K562 (cell line): ENCODE measurements at regions not wholly inside any gene's neighbourhood (a gene's known extent, or its start where the extent isn't known, plus 50 kb on each side); places are given as distances from the start of the nearest gene placed in this dataset.

ENCODE experiments used
- E2F5 ChIP-seq: sonication (generic); formaldehyde crosslinking; IDR thresholded peaks from 2 replicates; pipeline ENCODE4 v1.8.0; 2022; ENCODE audit warnings: mild to moderate bottlenecking, missing genetic modification reagents
- GABPA ChIP-seq: fragments of 200-800 bp; sonication (Bioruptor generic); conservative IDR thresholded peaks from 2 replicates; pipeline ENCODE4 v1.6.1; 2016; ENCODE audit warnings: low read depth, missing genetic modification characterization, missing compliant biosample characterization
- GTF2F1 ChIP-seq: IDR thresholded peaks from 2 replicates; pipeline ENCODE4 v1.6.1; 2011; ENCODE audit warnings: low read depth, low read length, improper control_type of control experiment
- IFI16 ChIP-seq: fragments of 250-450 bp; sonication (Bioruptor Pico); IDR thresholded peaks from 2 replicates; pipeline ENCODE4 v2.1.2; 2022; ENCODE audit warnings: mild to moderate bottlenecking, inconsistent platforms
- KAT2B ChIP-seq: IDR thresholded peaks from one replicate; pipeline ENCODE4 v1.6.1; 2012; ENCODE audit warnings: low read depth, mild to moderate bottlenecking, control low read depth, inconsistent platforms, low read length, moderate library complexity
- MBD2 ChIP-seq: sonication (generic); IDR thresholded peaks from 2 replicates; pipeline ENCODE4 v1.6.1; 2016; ENCODE audit warnings: low read depth, borderline replicate concordance
- MEIS2 ChIP-seq: fragments of 450-650 bp; IDR thresholded peaks from 2 replicates; pipeline ENCODE4 v1.6.1; 2014; ENCODE audit warnings: mild to moderate bottlenecking; ENCODE audit not compliant: partially characterized antibody
- MNT ChIP-seq, 2 experiments: fragments of 450-650 bp; conservative IDR thresholded peaks; 2 replicates each; pipeline ENCODE4 v1.6.1; 2017; ENCODE audit warnings: mild to moderate bottlenecking in 2 of 2, moderate library complexity in 2 of 2
- RBBP5 ChIP-seq: fragments of 200-600 bp; sonication (generic); IDR thresholded peaks from 2 replicates; pipeline ENCODE4 v1.6.1; 2012; ENCODE audit warnings: borderline replicate concordance, mild to moderate bottlenecking, low read length, control low read depth, inconsistent platforms; ENCODE audit not compliant: insufficient read depth, poor library complexity, severe bottlenecking
- RNF2 ChIP-seq: sonication (generic); IDR thresholded peaks from 2 replicates; pipeline ENCODE4 v1.6.1; 2016
- SMC3 ChIP-seq: conservative IDR thresholded peaks from 2 replicates; pipeline ENCODE4 v1.6.1; 2011; ENCODE audit warnings: low read depth, low read length, improper control_type of control experiment; ENCODE audit not compliant: insufficient read depth
- TBL1XR1 ChIP-seq, 2 experiments: IDR thresholded peaks; 2 replicates each; pipeline ENCODE4 v1.6.1; 2012; ENCODE audit warnings: improper control_type of control experiment in 2 of 2, low read length in 2 of 2, mild to moderate bottlenecking in 1 of 2
- TCF15 ChIP-seq: fragments of 250-450 bp; sonication (Bioruptor Pico); IDR thresholded peaks from 2 replicates; pipeline ENCODE4 v1.8.0; 2022; ENCODE audit warnings: moderate library complexity, mild to moderate bottlenecking, inconsistent platforms
- ZHX1 ChIP-seq: fragments of 150-350 bp; conservative IDR thresholded peaks from 2 replicates; pipeline ENCODE4 v1.6.1; 2014; ENCODE audit warnings: low read length
- ZNF316 ChIP-seq: fragments of 450-650 bp; IDR thresholded peaks from 2 replicates; pipeline ENCODE4 v1.6.1; 2016
- ZNF583 ChIP-seq: fragments of 250-450 bp; sonication (Bioruptor Pico); IDR thresholded peaks from 2 replicates; pipeline ENCODE4 v1.4.0; 2020
- ZNF592 ChIP-seq: fragments of 450-650 bp; IDR thresholded peaks from 2 replicates; pipeline ENCODE4 v1.6.1; 2017; ENCODE audit warnings: antibody characterized with exemption, mild to moderate bottlenecking

GRCh38 chr2:65527451-65528240 is 95.2 kb upstream of the SPRED2 start (continued):
- no peak for TF ChIP-seq ZNF316
- 0 out of 2 replicates have a peak, but pooled peaks have one; percentile 11 for TF ChIP-seq SMC3
- TF ChIP-seq MNT (conservative IDR thresholded peaks at IDR 0.05): peak in 1 of 2 experiments; percentile 32; a peak in 1 of 4 replicates
- peak; percentile 63 for TF ChIP-seq MEIS2
- TF ChIP-seq RBBP5: peak; percentile 58
- TF ChIP-seq RNF2: peak; percentile 72; the same call in 1 of the 2 replicates
- no peak for TF ChIP-seq ZHX1
- TF ChIP-seq MBD2: 0 out of 2 replicates have a peak, but pooled peaks have one; percentile 8
- TF ChIP-seq ZNF592: 0 out of 2 replicates have a peak, but pooled peaks have one; percentile 41
- TF ChIP-seq KAT2B: no peak
- no peak for TF ChIP-seq ZNF583 (CRISPR knock-in tag)
- TF ChIP-seq E2F5: no peak
- peak; percentile 24; the same call in 1 of the 2 replicates for TF ChIP-seq GABPA (tag)
- TF ChIP-seq TBL1XR1 (IDR thresholded peaks at IDR 0.05; ENCODE audit: low read length in 2 of 2): peak in 1 of 2 experiments; percentile 68; a peak in 1 of 4 replicates
- TF ChIP-seq TCF15 (CRISPR knock-in tag): no peak
- TF ChIP-seq IFI16 (CRISPR knock-in tag): no peak
- no peak for TF ChIP-seq GTF2F1
